NCI-H69 (cell line): ENCODE measurements at regions not wholly inside any gene's neighbourhood (a gene's known extent, or its start where the extent isn't known, plus 50 kb on each side); places are given as distances from the start of the nearest gene placed in this dataset.

Experiments used
- DNase-seq: peaks from one replicate; lab custom pipeline; 2025; lab: John Stamatoyannopoulos, UW

DNA sequence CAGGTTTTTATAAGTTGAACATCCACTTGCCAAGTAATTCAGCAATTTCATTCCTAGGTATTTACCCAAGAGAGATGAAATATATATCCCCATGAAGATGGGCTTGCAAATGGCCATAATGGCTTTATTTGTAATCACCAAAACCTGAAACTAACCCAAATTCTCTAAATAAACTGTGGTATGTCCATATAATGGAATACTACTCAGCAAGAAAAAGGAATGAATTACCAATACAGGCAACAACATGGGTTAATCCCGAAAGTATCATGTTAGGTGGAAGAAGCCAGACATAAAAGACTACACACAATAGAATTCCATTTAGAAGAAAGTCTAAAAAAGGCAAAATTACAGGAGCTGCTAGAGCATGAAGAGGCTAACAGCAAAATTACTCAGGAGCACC, 101.4 kb upstream of the PPP2R2D start:
- no peak for DNase-seq

DNA sequence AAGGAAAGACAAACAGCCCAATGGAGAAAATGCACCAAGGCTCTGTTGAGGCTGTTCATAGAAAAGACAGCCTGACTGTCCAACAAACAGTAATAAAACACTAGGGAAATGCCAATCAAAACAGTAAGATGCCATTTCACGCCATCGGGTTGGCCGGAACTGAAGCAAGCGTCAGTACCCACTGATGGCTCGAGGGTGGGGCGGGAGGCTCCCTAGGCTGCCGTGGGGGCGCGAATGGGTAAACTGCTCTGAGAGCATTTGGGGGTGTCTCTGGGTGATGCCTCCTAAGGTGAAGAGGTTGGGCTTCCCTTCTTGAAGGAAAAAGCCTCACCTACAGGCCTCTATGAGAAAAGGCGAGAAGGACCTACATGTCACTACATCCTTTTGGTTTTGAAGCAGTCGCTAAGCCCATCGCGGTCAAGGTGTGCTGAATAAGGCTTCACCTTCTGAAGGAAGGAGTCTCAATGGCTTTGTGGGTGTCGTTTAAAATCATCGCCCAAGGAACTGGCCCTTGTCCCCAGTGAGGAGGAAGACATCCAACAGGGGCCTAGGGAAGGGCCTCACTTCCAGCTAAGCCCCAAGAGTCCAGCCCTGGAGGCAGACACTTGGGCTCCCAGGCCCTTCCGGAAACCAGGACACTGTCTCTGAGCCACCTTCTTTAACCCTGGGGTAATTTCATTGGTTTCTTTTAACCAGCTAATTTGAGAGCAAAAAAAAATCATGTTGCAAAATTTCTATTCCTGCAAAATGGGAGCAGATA, 98.5 kb upstream of the PPP2R2D start:
- no peak for DNase-seq

DNA sequence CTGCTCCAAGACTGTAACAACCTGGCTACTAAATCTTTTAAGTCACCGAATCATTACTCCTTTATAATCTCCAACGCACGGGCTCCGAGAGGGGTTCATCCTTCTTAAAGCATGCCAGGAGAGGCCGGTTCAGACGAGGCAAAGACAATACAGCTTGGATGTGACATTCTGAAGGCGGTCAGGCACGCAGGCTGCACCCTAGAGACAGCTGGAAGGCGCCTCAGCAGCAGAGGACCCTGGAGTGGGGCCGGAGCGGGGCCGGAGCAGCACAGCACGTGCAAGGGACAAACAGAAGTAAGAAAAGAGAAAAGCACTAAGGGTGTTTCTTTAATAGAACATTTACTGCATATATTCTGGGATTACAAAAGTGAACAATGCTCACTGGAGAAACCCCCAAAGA, 97.8 kb upstream of the PPP2R2D start:
- DNase-seq: no peak

DNA sequence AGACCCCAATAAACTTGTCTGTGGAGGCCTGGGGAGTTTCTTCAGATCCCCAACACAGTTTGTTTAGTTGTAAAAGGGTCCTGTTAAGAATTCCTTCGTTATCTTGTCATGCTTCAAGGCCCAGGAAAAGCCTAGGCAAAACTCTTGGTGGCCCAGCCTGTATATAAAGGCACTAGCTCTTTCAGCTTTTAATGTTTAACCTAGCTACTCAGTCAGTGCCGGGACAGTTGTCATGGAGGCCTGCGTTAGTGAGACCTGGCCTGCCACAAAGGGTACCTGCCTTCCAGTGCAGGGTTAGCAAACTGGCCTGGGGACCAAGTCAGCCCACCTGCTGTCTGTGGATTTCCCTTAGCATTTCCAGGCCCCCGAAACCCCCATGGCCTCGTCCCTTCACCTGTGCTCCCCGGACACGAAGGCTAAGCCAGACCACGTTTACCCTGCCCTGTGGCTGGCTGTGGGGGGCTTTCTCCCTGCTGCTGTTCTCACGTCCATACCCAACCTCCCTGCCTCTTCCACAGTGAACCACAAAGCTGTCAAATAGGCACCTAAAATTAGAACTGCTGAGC, 96.9 kb upstream of the PPP2R2D start:
- no peak for DNase-seq

DNA sequence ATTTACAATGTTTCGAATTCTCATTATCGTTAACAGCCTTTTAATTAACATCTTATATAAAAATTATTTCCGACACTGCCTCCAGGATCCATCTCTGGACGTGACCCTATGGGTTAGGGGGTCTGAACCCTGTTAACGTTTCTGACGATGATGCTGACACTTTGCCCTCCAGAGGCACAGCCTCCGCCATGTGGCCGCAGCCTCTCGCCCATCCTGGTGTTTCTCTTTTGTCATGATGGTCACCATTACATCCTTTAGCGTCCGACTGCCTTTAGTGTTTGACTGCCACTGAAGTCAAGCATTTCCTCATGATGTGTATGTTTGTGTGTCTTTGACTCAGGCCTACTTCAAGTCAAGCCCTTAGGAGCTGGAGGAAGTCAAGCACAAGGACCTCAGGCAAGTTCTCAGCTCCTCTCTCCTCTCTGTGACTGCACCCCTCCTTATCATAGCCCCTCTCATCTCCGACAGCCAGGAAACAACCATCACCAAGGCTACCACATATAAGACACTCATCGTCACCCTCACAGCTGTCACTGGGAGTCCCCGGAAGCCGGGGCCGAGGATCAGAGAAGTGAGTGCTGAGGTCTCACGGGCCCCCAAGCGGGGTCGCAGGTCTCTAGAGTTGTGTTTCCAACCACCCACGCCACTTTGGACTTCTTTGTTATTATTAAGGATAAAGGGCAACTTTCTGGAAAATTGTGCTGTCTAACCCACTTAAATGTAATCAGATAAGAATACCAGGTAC, 96.1 kb upstream of the PPP2R2D start:
- DNase-seq: no peak

DNA sequence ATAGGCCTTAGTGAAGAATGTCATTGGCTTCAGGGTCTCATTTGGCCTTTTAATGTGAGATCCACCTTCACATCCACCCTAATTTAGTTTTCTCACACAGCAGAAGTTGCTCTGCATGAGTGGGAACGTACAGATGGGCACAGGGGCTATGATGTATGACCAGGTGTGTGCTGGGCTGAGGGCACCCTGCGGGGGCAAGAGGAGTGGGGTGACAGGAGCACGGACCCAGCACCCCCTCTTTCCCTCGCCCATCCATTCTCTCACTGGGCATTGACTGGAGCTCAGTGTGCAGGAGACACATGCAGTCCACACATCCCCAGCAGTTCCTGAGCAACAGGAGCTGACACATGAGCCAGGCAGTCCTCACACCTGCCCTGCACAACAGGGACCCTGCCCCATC, 95.1 kb upstream of the PPP2R2D start:
- no peak for DNase-seq

DNA sequence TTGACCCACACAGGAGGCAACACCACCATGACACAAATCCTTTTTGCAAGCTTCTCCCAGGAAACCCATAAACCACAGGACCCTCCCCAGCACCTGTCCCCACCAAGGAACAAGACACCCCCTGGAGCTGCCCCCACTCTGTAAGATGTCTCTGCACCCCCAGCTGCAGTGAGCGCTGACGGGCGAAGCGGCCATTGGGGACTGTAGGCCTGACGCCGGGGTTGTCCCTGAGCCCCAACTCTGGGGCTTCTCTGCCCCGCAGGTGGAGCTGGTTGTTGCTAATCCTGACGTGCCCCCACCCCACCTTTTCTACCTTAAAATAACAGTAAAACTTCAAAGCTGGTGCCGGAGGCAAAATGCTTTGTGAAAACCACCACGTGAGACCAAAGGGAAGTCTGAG, 94.7 kb upstream of the PPP2R2D start:
- no peak for DNase-seq

DNA sequence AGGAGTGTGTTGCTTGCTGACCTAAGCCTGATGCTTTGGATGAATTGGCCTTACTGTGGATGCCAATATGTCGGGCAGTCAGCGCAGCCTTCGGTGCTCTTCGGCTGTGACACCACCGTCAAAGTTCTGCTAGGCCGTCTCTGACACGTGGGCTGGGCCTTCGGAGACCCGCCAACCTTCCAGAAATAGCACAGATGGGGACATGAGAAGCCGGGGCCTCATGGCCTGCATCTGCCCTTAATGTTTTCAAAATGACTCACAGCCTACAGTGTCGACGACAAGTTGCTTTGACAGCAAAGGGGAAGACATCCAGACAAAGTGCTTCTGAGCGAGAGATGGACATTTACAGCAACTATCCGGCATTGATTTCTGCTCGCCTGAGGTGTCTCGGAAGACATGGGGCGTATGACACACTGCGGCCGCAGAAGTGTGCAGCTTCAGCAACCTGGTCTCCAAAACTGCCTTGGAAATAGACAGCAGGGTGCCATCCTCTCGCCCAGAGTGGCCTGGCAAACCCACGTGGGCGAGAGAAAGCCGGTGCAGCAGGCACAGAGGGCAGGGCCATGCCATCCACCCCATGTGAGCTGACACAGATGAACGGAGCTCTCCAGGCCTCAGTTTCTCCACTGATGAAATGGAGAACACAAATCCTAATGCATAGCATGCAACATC, 94.0 kb upstream of the PPP2R2D start:
- no peak for DNase-seq

DNA sequence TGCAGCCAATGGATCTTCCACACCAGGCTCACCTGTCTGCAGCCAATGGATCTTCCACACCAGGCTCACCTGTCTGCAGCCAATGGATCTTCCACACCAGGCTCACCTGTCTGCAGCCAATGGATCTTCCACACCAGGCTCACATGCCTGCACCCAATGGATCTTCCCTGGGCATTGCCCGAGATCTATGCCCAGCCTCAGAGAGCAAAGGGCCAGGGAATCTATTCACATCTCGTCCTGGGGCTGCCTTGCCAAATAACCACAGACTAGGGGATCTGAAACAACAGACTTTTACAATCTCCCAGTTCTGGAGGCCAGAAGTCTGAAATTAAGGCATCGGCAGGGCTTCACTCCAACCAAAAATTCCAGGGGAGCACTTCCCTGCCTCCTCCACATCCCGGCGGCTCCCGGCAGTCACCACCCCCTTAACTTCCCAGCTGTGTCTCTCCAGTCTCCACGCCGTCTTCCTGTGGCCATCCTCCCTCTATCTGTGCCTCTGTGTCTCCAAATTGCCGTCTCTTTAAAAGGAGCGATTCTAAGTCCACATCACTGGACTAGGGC, 92.4 kb upstream of the PPP2R2D start:
- no peak for DNase-seq

DNA sequence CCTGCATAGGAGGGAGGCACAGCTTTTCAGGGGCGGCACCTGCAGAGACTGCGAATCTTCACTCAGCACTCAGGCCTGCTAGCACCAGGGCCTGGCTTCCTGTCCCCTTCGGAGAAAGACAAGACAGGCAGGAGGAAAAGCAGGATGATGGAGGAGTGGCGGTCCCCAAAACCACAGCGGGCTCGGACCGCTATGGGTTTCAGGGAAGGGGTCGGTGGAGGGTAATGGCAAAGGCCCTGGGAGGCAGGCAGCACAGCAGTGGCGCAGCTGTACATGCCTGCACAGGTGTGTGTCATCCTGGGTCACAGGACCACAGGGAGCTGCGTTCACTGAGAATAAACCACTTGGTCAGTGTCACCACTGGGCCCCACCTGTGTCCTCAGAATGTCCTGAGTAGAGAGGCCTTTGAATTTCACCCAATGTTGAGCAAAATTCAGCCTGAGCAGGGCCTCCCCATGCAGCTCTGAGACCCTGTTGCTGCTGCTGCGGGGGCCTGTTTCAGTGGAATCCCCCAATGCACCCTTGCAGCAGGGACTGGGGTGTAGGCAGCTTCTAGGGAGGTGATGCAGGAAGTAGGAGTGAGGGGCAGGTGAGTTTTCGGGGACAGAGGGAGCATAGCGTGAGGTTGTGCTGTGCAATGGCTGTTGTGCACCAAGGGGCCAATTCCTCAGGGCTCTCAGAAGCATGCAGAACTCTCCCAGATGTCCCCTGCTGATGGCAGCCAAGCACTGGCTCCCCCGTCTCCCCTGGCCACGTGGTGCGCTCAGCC, 90.6 kb upstream of the PPP2R2D start:
- no peak for DNase-seq

DNA sequence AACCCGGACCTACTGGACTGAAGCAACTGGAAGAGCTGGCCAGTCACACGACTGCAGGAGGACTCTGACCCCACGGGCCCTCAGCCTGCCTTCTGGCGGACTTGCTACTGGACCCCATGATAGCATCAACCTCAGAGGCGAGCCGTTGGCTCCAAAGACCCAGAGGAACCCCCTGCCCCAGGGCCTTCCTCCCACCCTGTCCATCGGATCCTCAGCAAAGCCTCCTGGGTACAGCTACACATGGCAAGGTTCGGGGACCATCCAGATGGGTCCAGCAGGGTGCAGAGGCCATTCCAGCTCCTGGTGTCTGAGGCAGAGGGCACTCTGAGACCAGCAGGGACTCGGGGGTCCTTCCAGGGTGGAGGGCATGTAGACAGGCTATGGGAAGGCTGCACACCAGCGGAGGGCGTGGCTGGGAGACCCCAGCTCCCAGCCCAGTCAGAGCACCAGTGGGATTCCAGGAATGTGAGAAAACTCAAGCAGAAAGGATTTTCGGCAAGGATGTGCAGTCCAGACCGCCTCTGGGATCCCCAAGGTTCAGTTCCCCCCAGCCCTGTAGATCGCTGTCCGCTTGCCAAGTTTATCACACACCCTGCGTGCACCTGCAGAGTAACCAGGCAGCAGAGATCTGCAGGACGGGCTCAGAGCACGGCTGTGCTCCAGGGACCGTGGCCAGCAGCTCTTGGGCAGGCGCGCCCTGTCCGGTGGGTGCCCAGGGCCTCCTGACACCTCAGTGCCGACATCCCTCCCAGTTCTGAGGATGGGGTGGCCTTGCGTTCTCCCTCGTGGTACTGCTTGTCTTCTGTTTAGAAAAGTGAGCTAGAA, 89.8 kb upstream of the PPP2R2D start:
- DNase-seq: no peak

DNA sequence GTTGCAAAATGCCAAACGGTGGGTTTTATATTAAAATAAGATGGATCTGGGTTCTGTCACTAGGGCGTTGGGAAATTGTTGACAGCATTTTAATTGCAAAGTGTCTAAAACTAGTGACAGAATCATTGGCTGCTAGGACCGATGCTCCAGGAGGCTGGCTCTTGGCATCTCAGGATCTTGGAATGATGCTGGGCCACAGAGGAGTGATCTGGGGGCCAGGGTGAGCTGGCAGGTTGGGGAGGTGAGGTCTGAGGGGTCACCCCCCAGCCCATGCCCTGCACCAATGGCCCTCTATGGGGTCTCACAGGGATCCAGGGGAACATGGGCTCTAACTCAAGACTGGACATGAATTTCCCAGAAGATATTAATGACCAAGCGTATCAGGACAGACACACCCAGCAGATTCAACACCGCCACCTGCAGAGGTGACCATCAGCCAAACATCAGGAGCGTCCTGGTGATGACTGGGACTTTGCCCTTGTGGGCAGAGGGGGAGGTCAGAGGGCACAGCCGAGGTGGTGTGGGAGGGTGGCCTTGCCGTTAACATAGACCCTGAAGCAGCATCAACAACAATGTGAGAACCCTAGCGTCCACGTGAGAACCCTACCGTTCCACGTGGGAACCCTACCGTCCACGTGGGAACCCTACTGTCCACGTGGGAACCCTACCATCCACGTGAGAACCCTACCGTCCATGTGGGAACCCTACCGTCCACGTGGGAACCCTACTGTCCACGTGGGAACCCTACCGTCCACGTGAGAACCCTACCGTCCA, 89.0 kb upstream of the PPP2R2D start:
- DNase-seq: no peak

DNA sequence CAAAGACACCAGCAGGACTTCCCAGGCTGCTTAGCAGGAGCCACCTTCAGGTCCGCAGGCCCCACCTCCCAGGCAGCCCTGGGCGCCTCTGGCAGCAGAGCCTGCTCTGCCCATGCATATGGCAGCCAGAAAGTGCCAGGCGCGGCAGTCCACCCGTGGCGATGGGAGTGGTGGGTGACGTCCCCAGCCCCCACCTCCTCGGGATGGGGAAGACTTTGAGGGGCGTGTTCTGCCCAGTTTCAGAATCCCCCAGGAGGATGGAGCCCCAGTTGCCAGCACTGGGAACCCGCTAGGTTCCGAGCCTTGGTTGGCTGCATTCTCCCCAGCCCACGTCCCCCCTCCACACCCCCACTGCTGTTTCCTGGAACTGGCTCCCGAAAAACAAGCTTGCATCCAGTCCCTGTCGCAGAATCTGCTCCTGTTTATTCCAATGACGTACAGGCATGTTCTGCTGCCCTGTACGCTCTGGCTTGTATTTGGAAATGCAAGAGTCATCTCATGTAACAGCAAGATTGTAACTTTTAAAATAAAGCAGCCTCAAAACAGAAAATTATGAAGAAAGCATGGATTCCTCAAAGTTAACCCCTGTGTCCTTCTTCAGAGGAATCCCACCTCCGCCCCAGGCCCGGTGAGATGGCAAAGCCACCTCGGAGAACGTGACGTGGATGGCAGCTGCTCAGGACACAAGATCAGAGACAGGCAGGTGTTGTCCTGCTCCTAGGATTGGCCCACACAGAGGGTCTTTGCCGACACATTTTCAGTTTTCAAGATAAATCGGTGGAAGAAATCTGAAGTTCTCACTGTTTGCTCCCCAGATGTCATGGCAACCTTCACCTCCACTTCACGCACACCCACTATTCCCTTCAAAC, 87.8 kb upstream of the PPP2R2D start:
- DNase-seq: no peak

DNA sequence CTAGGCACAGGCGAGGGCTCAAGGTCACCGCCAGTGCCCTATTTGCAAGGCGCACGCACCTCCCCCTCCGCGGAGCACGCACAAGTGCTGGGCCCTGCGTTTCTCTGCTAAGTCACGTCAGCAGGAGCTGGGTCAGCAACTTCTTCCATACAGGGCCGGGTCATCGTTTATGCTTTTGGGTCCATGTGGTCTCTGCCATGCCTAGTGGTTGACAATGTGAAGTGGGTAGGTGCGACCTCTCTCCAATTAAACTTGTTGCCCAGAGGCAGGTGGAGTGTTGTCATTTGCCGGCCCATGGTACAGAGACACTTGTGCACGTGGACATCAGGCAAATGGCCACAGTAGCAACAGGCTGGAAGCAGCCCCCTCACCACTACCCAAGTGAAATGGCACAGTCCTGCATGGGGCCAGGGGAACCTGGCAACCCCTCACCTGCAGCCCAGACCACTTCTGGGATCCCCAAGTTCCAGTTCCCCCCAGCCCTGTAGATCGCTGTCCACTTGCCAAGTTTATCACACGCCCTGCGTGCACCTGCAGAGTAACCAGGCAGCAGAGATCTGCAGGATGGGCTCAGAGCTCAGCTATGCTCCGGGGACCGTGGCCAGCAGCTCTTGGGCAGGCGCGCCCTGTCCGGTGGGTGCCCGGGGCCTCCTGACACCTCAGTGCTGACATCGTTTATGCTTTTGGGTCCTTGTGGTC, 86.1 kb upstream of the PPP2R2D start:
- no peak for DNase-seq

DNA sequence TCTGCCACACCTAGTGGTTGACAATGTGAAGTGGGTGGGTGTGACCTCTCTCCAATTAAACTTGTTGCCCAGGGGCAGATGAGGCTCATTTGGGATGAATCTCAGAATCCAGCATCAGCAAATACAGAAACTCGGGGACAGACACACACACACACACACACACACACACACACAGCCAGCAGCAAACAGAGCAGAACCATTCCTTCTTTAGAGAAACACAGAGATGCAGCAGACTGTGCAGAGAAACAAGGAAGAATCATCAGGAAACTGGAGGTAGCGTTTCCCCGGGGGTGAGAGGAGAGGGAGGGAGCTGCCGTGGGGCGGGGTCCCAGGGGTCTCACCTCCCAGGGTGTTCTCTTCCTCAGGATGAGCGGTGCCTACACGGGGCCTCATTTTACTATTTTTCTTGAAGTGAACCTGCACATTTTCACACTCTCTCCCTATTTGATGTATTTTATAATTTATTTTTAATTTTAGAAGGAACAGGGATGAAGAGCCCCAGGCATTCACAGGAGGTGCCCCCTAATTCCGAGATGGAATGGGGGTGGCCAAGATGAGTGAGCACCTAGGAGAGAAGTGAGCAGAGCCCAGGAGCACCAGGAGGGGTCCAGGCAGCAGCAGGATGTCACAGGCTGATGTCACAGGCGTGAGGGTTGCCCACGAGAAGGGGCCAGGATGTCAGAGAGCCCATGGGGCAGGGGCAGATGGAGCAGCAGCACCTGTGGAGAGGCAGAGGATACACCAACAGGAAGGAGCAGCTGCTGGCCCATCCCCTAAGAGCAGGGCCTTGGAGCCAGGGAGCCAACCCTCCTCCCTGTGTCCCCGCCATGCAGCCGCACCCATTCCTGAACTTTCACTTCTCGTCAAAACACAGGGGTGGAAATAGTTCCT, 85.3 kb upstream of the PPP2R2D start:
- no peak for DNase-seq

DNA sequence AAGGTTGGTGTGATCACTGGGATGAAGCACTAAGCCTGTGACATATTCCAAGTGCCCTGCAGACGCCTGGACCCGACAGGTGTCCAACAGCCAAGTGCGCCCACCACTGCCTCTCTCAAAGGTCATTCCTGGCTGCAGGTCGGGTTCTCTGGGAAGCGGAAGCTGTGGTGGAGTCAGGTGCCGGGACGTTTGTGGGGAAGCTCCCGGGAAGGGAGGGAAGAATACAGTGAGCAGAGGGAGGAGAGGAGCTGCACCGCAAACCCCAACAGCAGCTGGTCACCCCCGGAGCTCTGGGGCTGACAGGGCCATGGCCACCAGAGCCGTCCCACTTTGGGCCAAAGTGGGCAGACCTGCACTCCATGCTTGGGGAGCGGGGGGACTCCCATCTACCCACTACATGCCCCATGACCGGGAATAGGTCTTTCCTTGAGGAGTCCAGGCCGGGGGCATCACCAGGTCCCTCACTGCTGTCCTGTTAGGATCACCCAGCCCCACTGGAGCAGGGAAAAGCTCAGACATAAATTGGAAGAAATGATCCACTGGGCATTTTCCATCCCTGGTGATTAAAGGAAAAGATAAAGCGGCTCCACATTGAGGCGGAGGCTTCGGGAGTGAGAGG, 84.5 kb upstream of the PPP2R2D start:
- no peak for DNase-seq
